ENCODE measurements at regions not wholly inside any gene's neighbourhood (a gene's known extent, or its start where the extent isn't known, plus 50 kb on each side); places are given as distances from the start of the nearest gene placed in this dataset.

- TF ChIP-seq ZNF462 (CRISPR knock-in tag; IDR thresholded peaks at IDR 0.05) (no peak), ETS1 (IDR thresholded peaks at IDR 0.05) (no peak), NANOG (IDR thresholded peaks at IDR 0.05; ENCODE audit: borderline replicate concordance) (no peak), ZNF331 (CRISPR knock-in tag; IDR thresholded peaks at IDR 0.05; ENCODE audit: low read depth) (no peak)
These were observed 740.5 kb downstream of the REEP3 start (continued) for GRCh38 chr10:64261676-64262075.

- no peaks in the 10 kb centered on the region; the same call in 2 of the 3 replicates for H3K9me3 Mint-ChIP-seq
- H3K4me1 Mint-ChIP-seq: peaks cover 13% of the 10 kb centered on the region
- Histone ChIP-seq H3K4me3 (no peak overlapping the region), H3K79me2 (replicated peaks; ENCODE audit: insufficient read depth) (no peaks in the 10 kb centered on the region), H3K27ac (ENCODE audit: low read depth) (no peak overlapping the region), H3F3A (replicated peaks; ENCODE audit: low read depth) (no peaks in the 10 kb centered on the region), H3K4me2 (no peak overlapping the region), H3K27me3 (ENCODE audit: insufficient read depth) (no peaks in the 10 kb centered on the region), H2AFZ (no peak overlapping the region), H3K36me3 (ENCODE audit: insufficient read depth) (no peaks in the 10 kb centered on the region), H3K9me2 (ENCODE audit: insufficient read depth) (peaks cover 12% of the 10 kb centered on the region), H4K20me1 (replicated peaks; ENCODE audit: insufficient read depth) (no peaks in the 10 kb centered on the region), H3K4me1 (ENCODE audit: insufficient read depth) (peaks cover 7% of the 10 kb centered on the region; the same call in 1 of the 2 replicates)
- peaks cover 2% of the 10 kb centered on the region for H3K27me3 Mint-ChIP-seq (ENCODE audit: insufficient read depth, low read depth, poor library complexity)
- no peak for TF ChIP-seq CTCF (conservative IDR thresholded peaks at IDR 0.05; ENCODE audit: low read depth in 2 of 2)
- TF ChIP-seq EZH2 (IDR thresholded peaks at IDR 0.05; ENCODE audit: low read depth, unreplicated experiment): no peak
- TF ChIP-seq NANOG (IDR thresholded peaks at IDR 0.05; ENCODE audit: borderline replicate concordance): no peak
- TF ChIP-seq ZNF331 (CRISPR knock-in tag; IDR thresholded peaks at IDR 0.05; ENCODE audit: low read depth): no peak
- TF ChIP-seq CREB1 (CRISPR knock-in tag; IDR thresholded peaks at IDR 0.05; ENCODE audit: low read depth): no peak
- no peak for TF ChIP-seq POLR2AphosphoS5 (IDR thresholded peaks at IDR 0.05; ENCODE audit: low read depth)
- TF ChIP-seq ZNF114 (CRISPR knock-in tag; IDR thresholded peaks at IDR 0.05): no peak
- no peak for TF ChIP-seq JUNB (IDR thresholded peaks at IDR 0.05; ENCODE audit: unreplicated experiment)
- TF ChIP-seq ETS1 (IDR thresholded peaks at IDR 0.05): no peak
- no peak for TF ChIP-seq STAT1 (IDR thresholded peaks at IDR 0.05; ENCODE audit: unreplicated experiment)
- no peaks in the 10 kb centered on the region for H3K36me3 Mint-ChIP-seq (ENCODE audit: low read depth)
- no peak for DNase-seq (ENCODE audit: low spot score)
- H3K4me3 Mint-ChIP-seq: no peak overlapping the region
- H3K27ac Mint-ChIP-seq: no peak overlapping the region
- no peak for ATAC-seq
These were observed 744.8 kb downstream of the REEP3 start for GRCh38 chr10:64265961-64266360.
